PC-9 (cell line): ENCODE measurements at regions not wholly inside any gene's neighbourhood (a gene's known extent, or its start where the extent isn't known, plus 50 kb on each side); places are given as distances from the start of the nearest gene placed in this dataset.

Experiments used
- BruUV-seq: library from RNA; stranded (reverse); fragments of 400-500 nt; replicated peaks from 2 replicates; lab custom pipeline; 2021; lab: Mats Ljungman, UMichigan
- CTCF ChIA-PET: fragments of 300-600 bp; sonication (Branson Sonifier 250); formaldehyde crosslinking; loops from one replicate; lab custom pipeline; 2022; ENCODE audit warnings: antibody characterized with exemption; lab: Charles Lee
- POLR2A ChIA-PET: fragments of 300-600 bp; sonication (Branson Sonifier 250); formaldehyde crosslinking; loops from one replicate; lab custom pipeline; 2022; ENCODE audit warnings: antibody characterized with exemption; ENCODE audit not compliant: unreplicated experiment; lab: Charles Lee
- DNase-seq, 2 experiments: peaks; one replicate each; pipeline versions ENCODE4 v3.0.0 to v3.0.0-alpha.2; 2015 to 2022; ENCODE audit warnings: mixed read lengths in 1 of 2
- H2AFZ ChIP-seq: fragments of 200-600 bp; sonication (generic); 2 replicates; pipeline ENCODE4 v1.8.1; 2017; ENCODE audit warnings: antibody characterized with exemption
- H3F3A ChIP-seq: fragments of 200-600 bp; sonication (generic); 2 replicates; pipeline ENCODE4 v1.8.1; 2017; ENCODE audit warnings: antibody characterized with exemption, mild to moderate bottlenecking, low read depth; ENCODE audit not compliant: insufficient read depth
- H3K27ac ChIP-seq: fragments of 200-600 bp; sonication (generic); 2 replicates; pipeline ENCODE4 v1.6.1; 2016; ENCODE audit warnings: mixed run types
- H3K27me3 ChIP-seq: fragments of 200-600 bp; sonication (generic); 2 replicates; pipeline ENCODE4 v1.6.1; 2016; ENCODE audit warnings: low read depth, mixed run types; ENCODE audit not compliant: insufficient read depth
- H3K36me3 ChIP-seq: fragments of 200-600 bp; sonication (generic); 2 replicates; pipeline ENCODE4 v1.6.1; 2016; ENCODE audit warnings: low read depth, mixed run types
- H3K4me1 ChIP-seq: fragments of 200-600 bp; sonication (generic); replicated peaks from 2 replicates; pipeline ENCODE4 v1.6.1; 2016; ENCODE audit warnings: mixed run types; ENCODE audit not compliant: insufficient read depth
- H3K4me2 ChIP-seq: fragments of 200-600 bp; sonication (generic); 2 replicates; pipeline ENCODE4 v1.6.1; 2017; ENCODE audit warnings: mixed run types
- H3K4me3 ChIP-seq: fragments of 200-600 bp; sonication (generic); 2 replicates; pipeline ENCODE4 v1.6.1; 2016; ENCODE audit warnings: mixed run types
- H3K79me2 ChIP-seq: fragments of 200-600 bp; sonication (generic); 2 replicates; pipeline ENCODE4 v1.6.1; 2017; ENCODE audit warnings: low read depth, mixed run types
- H3K9me2 ChIP-seq: fragments of 200-600 bp; sonication (generic); 2 replicates; pipeline ENCODE4 v1.8.1; 2017; ENCODE audit warnings: mild to moderate bottlenecking; ENCODE audit not compliant: insufficient read depth
- H3K9me3 ChIP-seq: fragments of 200-600 bp; sonication (generic); 2 replicates; pipeline ENCODE4 v1.8.1; 2016; ENCODE audit warnings: low read depth; ENCODE audit not compliant: insufficient read depth
- H4K20me1 ChIP-seq: fragments of 200-600 bp; sonication (generic); 2 replicates; pipeline ENCODE4 v1.8.1; 2017; ENCODE audit not compliant: insufficient read depth
- CTCF ChIP-seq: fragments of 200-600 bp; sonication (generic); conservative IDR thresholded peaks from 2 replicates; pipeline ENCODE4 v1.6.1; 2017; ENCODE audit warnings: mixed run types, antibody characterized with exemption, mild to moderate bottlenecking, moderate library complexity
- EZH2 ChIP-seq: fragments of 200-600 bp; sonication (generic); IDR thresholded peaks from 2 replicates; pipeline ENCODE4 v1.8.0; 2017; ENCODE audit warnings: antibody characterized with exemption, low read depth
- intact Hi-C: fragments of 100-400 bp; cut with micrococcal nuclease; formaldehyde crosslinking; loops from one replicate; pipeline ENCODE4 v1.10.0; 2022; ENCODE audit not compliant: unreplicated experiment

DNA sequence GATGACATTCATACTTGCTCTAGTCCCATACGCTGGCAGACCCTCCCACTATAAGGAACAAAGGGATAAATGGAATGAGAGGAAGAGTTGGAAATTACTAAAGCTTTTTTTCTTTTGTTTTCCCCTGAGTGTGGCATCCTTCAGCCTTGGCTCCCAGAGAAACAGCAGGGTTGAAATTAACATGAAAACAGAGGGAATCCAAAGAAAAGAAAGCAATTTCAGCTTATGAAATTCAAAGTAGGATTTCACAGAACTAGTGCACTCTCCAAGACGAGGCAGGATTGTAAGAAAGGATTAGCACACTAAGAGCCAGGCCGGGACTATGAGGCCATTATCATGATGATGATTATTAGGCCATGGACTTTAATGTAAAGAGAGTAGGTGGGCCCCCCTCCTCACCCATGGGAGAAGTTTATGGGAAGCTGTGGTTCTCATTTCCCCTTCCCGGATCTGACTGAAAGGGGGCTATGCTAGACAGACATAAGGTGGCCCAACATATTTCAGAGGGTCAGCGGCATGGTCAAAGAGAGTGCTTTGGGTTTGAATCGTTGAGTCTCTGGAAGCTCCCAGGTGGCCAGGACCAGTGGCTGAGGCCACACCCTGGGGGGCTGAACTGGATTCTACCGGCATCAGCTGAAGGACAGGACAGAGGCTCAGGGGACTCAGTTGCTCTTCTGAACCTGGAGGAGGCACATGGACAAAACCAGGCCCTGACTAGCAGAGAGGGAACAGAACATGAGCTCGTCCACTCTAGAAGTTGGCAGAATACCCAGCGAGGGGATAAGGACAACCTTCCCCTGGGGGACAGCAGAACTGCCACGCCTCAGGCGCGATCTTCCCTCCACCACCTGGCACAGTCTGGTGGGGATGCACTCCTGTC, 100.1 kb upstream of the ARL4C start:
- Histone ChIP-seq H3K36me3 (no peaks in the 10 kb centered on the region), H3K9me3 (no peaks in the 10 kb centered on the region; the same call in 1 of the 2 replicates), H4K20me1 (no peaks in the 10 kb centered on the region), H3K79me2 (no peaks in the 10 kb centered on the region), H3K4me3 (no peak overlapping the region), H2AFZ (no peak overlapping the region), H3K4me1 (no peaks in the 10 kb centered on the region), H3K4me2 (no peak overlapping the region), H3K27me3 (no peaks in the 10 kb centered on the region), H3K27ac (no peak overlapping the region), H3F3A (no peaks in the 10 kb centered on the region), H3K9me2 (no peaks in the 10 kb centered on the region)
- CTCF ChIA-PET, result no interaction called here
- intact Hi-C loops, result no loop called here
- POLR2A ChIA-PET, result interaction anchor here (0.6 kb wide), 1 partner anchor 245 kb away, joined by 3 read pairs; no protein-coding TSS in a partner anchor
- TF ChIP-seq EZH2 (no peak), CTCF (no peak)
- no TSS peak for BruUV-seq
- no peak for DNase-seq

- ChIA-PET CTCF (no interaction called here), POLR2A (no interaction called here)
- Histone ChIP-seq H3K79me2 (no peaks in the 10 kb centered on the region), H4K20me1 (no peaks in the 10 kb centered on the region), H3K27ac (no peak overlapping the region), H3K36me3 (no peaks in the 10 kb centered on the region), H3K4me1 (no peaks in the 10 kb centered on the region), H3F3A (no peaks in the 10 kb centered on the region), H3K27me3 (no peaks in the 10 kb centered on the region), H3K9me2 (no peaks in the 10 kb centered on the region), H3K4me3 (no peak overlapping the region), H3K9me3 (no peaks in the 10 kb centered on the region; the same call in 1 of the 2 replicates), H2AFZ (no peak overlapping the region), H3K4me2 (no peak overlapping the region)
- DNase-seq, result no peak
- intact Hi-C loops, result no loop called here
- TF ChIP-seq CTCF (no peak), EZH2 (no peak)
- no TSS peak for BruUV-seq
Observed at GRCh38 chr2:234595829-234596228, 98.9 kb upstream of the ARL4C start.

- H3K4me2 ChIP-seq, result no peak overlapping the region
- no peaks in the 10 kb centered on the region for H3F3A ChIP-seq
- BruUV-seq, result no TSS peak
- POLR2A ChIA-PET, result interaction anchor here (0.6 kb wide), 1 partner anchor 1615 kb away, joined by 5 read pairs; no protein-coding TSS in a partner anchor
- no peak overlapping the region for H2AFZ ChIP-seq
- no peaks in the 10 kb centered on the region for H3K9me2 ChIP-seq
- no peak overlapping the region for H3K4me3 ChIP-seq
- DNase-seq, result no peak
- H4K20me1 ChIP-seq, result no peaks in the 10 kb centered on the region
- H3K36me3 ChIP-seq, result no peaks in the 10 kb centered on the region
- H3K4me1 ChIP-seq, result no peaks in the 10 kb centered on the region
- CTCF ChIA-PET, result no interaction called here
- H3K27me3 ChIP-seq, result no peaks in the 10 kb centered on the region
- no peaks in the 10 kb centered on the region; the same call in 1 of the 2 replicates for H3K9me3 ChIP-seq
- TF ChIP-seq EZH2 (no peak), CTCF (no peak)
- no peak overlapping the region for H3K27ac ChIP-seq
- intact Hi-C loops, result no loop called here
- no peaks in the 10 kb centered on the region for H3K79me2 ChIP-seq
Observed at GRCh38 chr2:234594715-234595114, 97.8 kb upstream of the ARL4C start.
